ENCODE measurements at regions not wholly inside any gene's neighbourhood (a gene's known extent, or its start where the extent isn't known, plus 50 kb on each side); places are given as distances from the start of the nearest gene placed in this dataset.

GRCh38 chr3:106725566-106725965, 651.7 kb upstream of the CCDC54 start:
- TF ChIP-seq CTCF (IDR thresholded peaks at IDR 0.05) (no peak), POLR2AphosphoS5 (IDR thresholded peaks at IDR 0.05) (no peak), POLR2A (IDR thresholded peaks at IDR 0.05; ENCODE audit: low read depth) (no peak)

All from esophagus muscularis mucosa (tissue), 3 donors.